ENCODE measurements at regions not wholly inside any gene's neighbourhood (a gene's known extent, or its start where the extent isn't known, plus 50 kb on each side); places are given as distances from the start of the nearest gene placed in this dataset.

DNA sequence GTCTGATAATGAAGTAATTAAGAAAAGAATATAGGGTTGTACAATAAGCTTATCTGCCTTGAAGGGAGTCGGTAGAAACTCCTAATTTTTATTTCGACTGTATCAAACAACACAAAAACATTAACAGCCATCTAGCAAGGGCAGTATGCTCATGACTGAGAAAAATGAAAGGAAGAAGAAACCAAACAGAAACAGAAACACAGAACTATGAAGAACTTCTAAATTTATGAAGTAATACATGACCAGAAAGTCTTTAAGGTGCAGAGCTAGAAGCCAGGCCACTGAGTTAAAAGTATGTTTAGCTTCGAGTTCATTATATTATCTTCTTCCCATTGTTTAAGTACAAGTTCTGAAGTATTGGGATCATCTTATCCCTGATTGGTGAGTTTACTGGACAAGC, 367.3 kb upstream of the C9orf72 start:
- 90% methylated on average over 3 of the region's 3 CpGs for WGBS
- no peaks in the 10 kb centered on the region for H3K4me1 ChIP-seq (replicated peaks)
- no peaks in the 10 kb centered on the region for H3K27me3 ChIP-seq (replicated peaks; ENCODE audit: insufficient read depth)
- H3K4me3 ChIP-seq: no peak overlapping the region
- intact Hi-C loops (cut with DNase I): loop anchor here (10.0 kb wide), 1 partner anchor 74 kb away; no protein-coding TSS in a partner anchor
- H3K36me3 ChIP-seq: no peaks in the 10 kb centered on the region
- no peak for TF ChIP-seq POLR2A (IDR thresholded peaks at IDR 0.05)
- TF ChIP-seq, protein P1, sequence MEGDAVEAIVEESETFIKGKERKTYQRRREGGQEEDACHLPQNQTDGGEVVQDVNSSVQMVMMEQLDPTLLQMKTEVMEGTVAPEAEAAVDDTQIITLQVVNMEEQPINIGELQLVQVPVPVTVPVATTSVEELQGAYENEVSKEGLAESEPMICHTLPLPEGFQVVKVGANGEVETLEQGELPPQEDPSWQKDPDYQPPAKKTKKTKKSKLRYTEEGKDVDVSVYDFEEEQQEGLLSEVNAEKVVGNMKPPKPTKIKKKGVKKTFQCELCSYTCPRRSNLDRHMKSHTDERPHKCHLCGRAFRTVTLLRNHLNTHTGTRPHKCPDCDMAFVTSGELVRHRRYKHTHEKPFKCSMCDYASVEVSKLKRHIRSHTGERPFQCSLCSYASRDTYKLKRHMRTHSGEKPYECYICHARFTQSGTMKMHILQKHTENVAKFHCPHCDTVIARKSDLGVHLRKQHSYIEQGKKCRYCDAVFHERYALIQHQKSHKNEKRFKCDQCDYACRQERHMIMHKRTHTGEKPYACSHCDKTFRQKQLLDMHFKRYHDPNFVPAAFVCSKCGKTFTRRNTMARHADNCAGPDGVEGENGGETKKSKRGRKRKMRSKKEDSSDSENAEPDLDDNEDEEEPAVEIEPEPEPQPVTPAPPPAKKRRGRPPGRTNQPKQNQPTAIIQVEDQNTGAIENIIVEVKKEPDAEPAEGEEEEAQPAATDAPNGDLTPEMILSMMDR (IDR thresholded peaks at IDR 0.05): no peak
- no peak for TF ChIP-seq POLR2AphosphoS5 (IDR thresholded peaks at IDR 0.05)
- H3K27ac ChIP-seq: no peak overlapping the region
- DNase-seq (ENCODE audit: low spot score): no peak
- H3K9me3 ChIP-seq: no peaks in the 10 kb centered on the region

DNA sequence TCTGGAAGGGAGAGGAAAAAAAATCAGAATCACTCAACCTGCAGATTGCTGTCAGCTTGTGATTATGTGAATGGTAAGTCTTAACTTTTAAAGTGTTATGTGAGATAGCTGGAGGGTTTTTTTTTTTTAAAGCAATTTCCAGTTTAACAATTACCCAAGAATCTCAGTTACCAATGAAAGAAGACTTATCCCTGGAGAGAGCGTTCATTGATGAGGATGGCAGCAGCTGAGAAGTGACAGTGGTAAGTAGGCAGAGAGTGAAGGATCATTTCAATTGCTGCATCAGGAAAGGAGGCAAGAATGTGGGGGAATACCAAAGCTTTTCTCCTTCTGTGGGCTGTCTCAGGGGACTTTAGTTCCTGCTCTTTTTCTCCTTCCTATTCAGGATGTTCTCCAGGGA, 370.2 kb upstream of the C9orf72 start:
- no peak overlapping the region for H3K27ac ChIP-seq
- H3K36me3 ChIP-seq: no peaks in the 10 kb centered on the region
- intact Hi-C loops (cut with DNase I): loop anchor here (10.0 kb wide), 1 partner anchor 71 kb away; no protein-coding TSS in a partner anchor
- H3K27me3 ChIP-seq (replicated peaks; ENCODE audit: insufficient read depth): no peaks in the 10 kb centered on the region
- no peak overlapping the region for H3K4me3 ChIP-seq
- DNase-seq (ENCODE audit: low spot score): no peak
- WGBS: 81% methylated on average over 1 of the region's 1 CpG
- H3K9me3 ChIP-seq: no peaks in the 10 kb centered on the region
- no peak for TF ChIP-seq POLR2AphosphoS5 (IDR thresholded peaks at IDR 0.05)
- no peak for TF ChIP-seq POLR2A (IDR thresholded peaks at IDR 0.05)
- TF ChIP-seq, protein P1 (IDR thresholded peaks at IDR 0.05): no peak
- H3K4me1 ChIP-seq (replicated peaks): no peaks in the 10 kb centered on the region

DNA sequence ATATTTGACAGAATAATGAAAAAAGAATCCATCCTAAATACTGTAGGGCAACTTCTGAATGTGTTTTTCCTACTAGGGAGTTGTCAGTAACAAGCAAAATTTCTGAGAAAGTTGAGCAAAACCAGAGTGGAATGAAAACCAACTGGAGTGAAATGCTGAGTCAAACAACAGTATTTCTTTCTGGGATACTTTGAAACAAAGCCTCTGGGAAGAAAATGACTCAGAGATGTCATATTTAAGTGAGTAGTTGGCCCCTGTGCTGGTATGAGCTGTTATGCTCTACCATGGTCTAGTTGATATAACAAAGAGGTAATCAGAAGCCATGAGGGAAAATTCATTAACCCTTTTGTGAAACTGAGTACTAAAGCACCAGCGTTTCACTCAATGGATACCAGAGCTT, 372.1 kb upstream of the C9orf72 start:
- TF ChIP-seq, protein P1 (IDR thresholded peaks at IDR 0.05): no peak
- no peak overlapping the region for H3K27ac ChIP-seq
- no peaks in the 10 kb centered on the region for H3K27me3 ChIP-seq (replicated peaks; ENCODE audit: insufficient read depth)
- H3K4me3 ChIP-seq: no peak overlapping the region
- DNase-seq (ENCODE audit: low spot score): no peak
- no peaks in the 10 kb centered on the region for H3K9me3 ChIP-seq
- intact Hi-C loops (cut with DNase I): loop anchor here (10.0 kb wide), 1 partner anchor 69 kb away; no protein-coding TSS in a partner anchor
- H3K36me3 ChIP-seq: no peaks in the 10 kb centered on the region
- H3K4me1 ChIP-seq (replicated peaks): no peaks in the 10 kb centered on the region
- WGBS: 63% methylated on average over 1 of the region's 1 CpG

DNA sequence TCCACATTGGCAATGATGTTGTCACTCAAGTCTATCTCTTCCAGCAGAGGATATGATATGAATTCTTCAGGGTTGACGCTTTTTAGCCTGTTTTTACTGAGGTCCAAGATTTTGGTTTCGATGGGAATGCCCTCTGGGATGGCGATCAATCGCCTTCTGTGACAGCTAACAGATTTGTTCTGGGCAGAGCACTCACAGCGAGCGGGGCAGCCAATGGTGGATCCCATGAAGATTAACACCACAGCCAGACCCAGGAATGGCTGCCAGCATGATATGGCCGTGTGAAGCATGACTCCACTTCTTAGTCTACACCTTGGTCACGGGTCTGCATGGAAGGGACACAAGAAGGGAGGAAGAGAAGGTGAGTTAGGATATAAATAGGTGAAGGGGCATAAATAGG, 377.1 kb upstream of the C9orf72 start:
- no peak overlapping the region for H3K27ac ChIP-seq
- H3K9me3 ChIP-seq: no peaks in the 10 kb centered on the region
- H3K36me3 ChIP-seq: no peaks in the 10 kb centered on the region
- no peak overlapping the region for H3K4me3 ChIP-seq
- TF ChIP-seq, protein P1 (IDR thresholded peaks at IDR 0.05): no peak
- no peak for TF ChIP-seq POLR2AphosphoS5 (IDR thresholded peaks at IDR 0.05)
- TF ChIP-seq POLR2A (IDR thresholded peaks at IDR 0.05): no peak
- no peaks in the 10 kb centered on the region for H3K27me3 ChIP-seq (replicated peaks; ENCODE audit: insufficient read depth)
- 94% methylated on average over 8 of the region's 8 CpGs for WGBS
- intact Hi-C loops (cut with DNase I): no loop called here
- no peaks in the 10 kb centered on the region for H3K4me1 ChIP-seq (replicated peaks)
- no peak for DNase-seq (ENCODE audit: low spot score)

DNA sequence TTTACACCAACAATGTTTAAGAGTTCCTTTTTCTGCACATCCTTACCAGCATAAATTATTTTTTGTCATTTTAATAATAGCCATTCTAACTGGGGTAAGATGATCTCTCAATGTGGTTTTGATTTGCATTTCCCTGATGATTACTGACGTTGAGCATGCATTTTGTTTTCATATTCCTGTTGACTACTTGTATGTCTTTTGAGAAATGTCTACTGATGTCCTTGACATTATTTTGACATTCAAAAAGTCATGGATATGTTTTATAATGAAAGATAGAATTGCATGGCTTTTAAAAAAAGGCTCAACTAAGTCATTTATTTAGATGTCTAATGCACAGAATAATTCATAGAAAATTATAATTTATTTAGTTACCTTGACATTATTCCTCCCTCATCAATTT, 381.6 kb upstream of the C9orf72 start:
- TF ChIP-seq POLR2AphosphoS5 (IDR thresholded peaks at IDR 0.05) (no peak), POLR2A (IDR thresholded peaks at IDR 0.05) (no peak)
- TF ChIP-seq, protein P1 (IDR thresholded peaks at IDR 0.05): no peak
- Histone ChIP-seq H3K27me3 (replicated peaks; ENCODE audit: insufficient read depth) (no peaks in the 10 kb centered on the region), H3K36me3 (no peaks in the 10 kb centered on the region), H3K4me1 (replicated peaks) (no peaks in the 10 kb centered on the region), H3K27ac (no peak overlapping the region), H3K9me3 (no peaks in the 10 kb centered on the region), H3K4me3 (no peak overlapping the region)
- DNase-seq (ENCODE audit: low spot score): no peak
- intact Hi-C loops (cut with DNase I): no loop called here
- 43% methylated on average over 1 of the region's 1 CpG for WGBS

Measured in prostate gland (tissue), 2 donors.